ENCODE measurements at regions not wholly inside any gene's neighbourhood (a gene's known extent, or its start where the extent isn't known, plus 50 kb on each side); places are given as distances from the start of the nearest gene placed in this dataset.

DNA sequence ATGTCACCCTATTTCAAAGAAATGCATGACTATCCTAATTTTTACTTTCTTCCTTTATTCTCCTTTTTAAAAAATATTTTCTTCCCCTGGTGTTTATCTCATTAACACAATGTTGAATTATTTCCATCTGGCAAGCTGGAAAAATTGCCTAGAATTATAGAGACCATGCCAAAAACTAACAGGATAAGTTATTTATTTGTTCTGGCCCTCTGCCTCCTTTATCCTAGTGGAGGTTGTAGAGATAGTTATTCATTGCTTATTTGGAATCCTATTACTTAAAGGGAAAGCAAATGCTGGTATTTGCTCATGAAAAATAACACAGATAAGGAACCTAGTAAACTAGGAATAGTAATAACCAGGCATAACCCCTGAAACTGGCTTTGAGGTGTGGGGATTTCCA lies 684.9 kb upstream of the KIF2B start:
- FAIRE-seq: no peak
- Histone ChIP-seq H3K9ac (ENCODE audit: control insufficient read depth, extremely low read depth, insufficient read depth, low read length) (no peak overlapping the region), H2AFZ (ENCODE audit: control insufficient read depth, low read length) (no peak overlapping the region), H3K4me3 (ENCODE audit: control insufficient read depth in 2 of 3, extremely low read depth in 1 of 3, insufficient read depth in 2 of 3, low read depth in 1 of 3, low read length in 3 of 3) (no peak overlapping the region), H3K4me2 (ENCODE audit: control insufficient read depth, extremely low read depth, insufficient read depth, low read depth, low read length) (no peak overlapping the region), H4K20me1 (ENCODE audit: control insufficient read depth, extremely low read depth, insufficient read depth, low read length) (no peaks in the 10 kb centered on the region), H3K9me1 (ENCODE audit: control insufficient read depth, extremely low read depth, insufficient read depth, low read length) (no peaks in the 10 kb centered on the region), H3K9me3 (ENCODE audit: control insufficient read depth, low read depth, low read length) (no peaks in the 10 kb centered on the region), H3K27me3 (ENCODE audit: control insufficient read depth, extremely low read depth, insufficient read depth, low read length) (no peaks in the 10 kb centered on the region), H3K36me3 (ENCODE audit: control insufficient read depth in 2 of 2, extremely low read depth in 1 of 2, insufficient read depth in 2 of 2, low read length in 2 of 2) (no peaks in the 10 kb centered on the region), H3K79me2 (ENCODE audit: control insufficient read depth, insufficient read depth, low read length) (no peaks in the 10 kb centered on the region), H3K4me1 (ENCODE audit: control insufficient read depth, extremely low read depth, insufficient read depth, low read length) (no peaks in the 10 kb centered on the region), H3K27ac (ENCODE audit: control insufficient read depth, insufficient read depth, low read length) (no peak overlapping the region)
- dilution Hi-C loops (cut with MboI; ENCODE audit: extremely low pct_ligation_motif_present, low sequenced_read_pairs): no loop called here
- no peak for DNase-seq (ENCODE audit: low read depth, low spot score)
- TF ChIP-seq, protein P1, sequence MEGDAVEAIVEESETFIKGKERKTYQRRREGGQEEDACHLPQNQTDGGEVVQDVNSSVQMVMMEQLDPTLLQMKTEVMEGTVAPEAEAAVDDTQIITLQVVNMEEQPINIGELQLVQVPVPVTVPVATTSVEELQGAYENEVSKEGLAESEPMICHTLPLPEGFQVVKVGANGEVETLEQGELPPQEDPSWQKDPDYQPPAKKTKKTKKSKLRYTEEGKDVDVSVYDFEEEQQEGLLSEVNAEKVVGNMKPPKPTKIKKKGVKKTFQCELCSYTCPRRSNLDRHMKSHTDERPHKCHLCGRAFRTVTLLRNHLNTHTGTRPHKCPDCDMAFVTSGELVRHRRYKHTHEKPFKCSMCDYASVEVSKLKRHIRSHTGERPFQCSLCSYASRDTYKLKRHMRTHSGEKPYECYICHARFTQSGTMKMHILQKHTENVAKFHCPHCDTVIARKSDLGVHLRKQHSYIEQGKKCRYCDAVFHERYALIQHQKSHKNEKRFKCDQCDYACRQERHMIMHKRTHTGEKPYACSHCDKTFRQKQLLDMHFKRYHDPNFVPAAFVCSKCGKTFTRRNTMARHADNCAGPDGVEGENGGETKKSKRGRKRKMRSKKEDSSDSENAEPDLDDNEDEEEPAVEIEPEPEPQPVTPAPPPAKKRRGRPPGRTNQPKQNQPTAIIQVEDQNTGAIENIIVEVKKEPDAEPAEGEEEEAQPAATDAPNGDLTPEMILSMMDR (optimal IDR thresholded peaks at IDR 0.05 in 1 of 3, IDR thresholded peaks at IDR 0.05 in 1 of 3, conservative IDR thresholded peaks at IDR 0.05 in 1 of 3; ENCODE audit: extremely low read depth in 1 of 3, insufficient read depth in 2 of 3, low read length in 3 of 3): no peak
- TF ChIP-seq EZH2 (IDR thresholded peaks at IDR 0.05; ENCODE audit: low read length): no peak

DNA sequence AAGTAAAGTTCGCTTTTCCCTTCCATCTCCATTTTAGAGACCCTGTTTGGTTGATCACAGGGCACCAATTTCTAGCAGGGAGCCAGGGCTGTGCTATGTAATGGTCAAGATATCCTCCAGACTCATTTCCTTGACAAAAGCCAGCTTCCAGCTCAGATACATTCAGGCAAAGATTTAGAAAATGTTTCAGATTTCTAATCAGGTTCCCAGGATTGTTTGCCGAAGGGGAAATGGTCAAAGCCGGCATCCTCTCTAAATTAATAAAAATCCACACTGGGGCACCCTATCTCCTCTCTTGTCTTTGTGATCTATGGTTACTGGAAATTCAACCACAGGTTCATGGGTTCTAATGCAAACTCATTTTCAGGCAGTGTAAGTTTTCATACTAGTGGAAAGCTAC lies 686.8 kb upstream of the KIF2B start:
- Histone ChIP-seq H2AFZ (ENCODE audit: control insufficient read depth, low read length) (no peak overlapping the region), H4K20me1 (ENCODE audit: control insufficient read depth, extremely low read depth, insufficient read depth, low read length) (no peaks in the 10 kb centered on the region), H3K27ac (ENCODE audit: control insufficient read depth, insufficient read depth, low read length) (no peak overlapping the region), H3K4me3 (ENCODE audit: control insufficient read depth in 2 of 3, extremely low read depth in 1 of 3, insufficient read depth in 2 of 3, low read depth in 1 of 3, low read length in 3 of 3) (no peak overlapping the region), H3K36me3 (ENCODE audit: control insufficient read depth in 2 of 2, extremely low read depth in 1 of 2, insufficient read depth in 2 of 2, low read length in 2 of 2) (no peaks in the 10 kb centered on the region), H3K27me3 (ENCODE audit: control insufficient read depth, extremely low read depth, insufficient read depth, low read length) (no peaks in the 10 kb centered on the region), H3K79me2 (ENCODE audit: control insufficient read depth, insufficient read depth, low read length) (no peaks in the 10 kb centered on the region), H3K9me1 (ENCODE audit: control insufficient read depth, extremely low read depth, insufficient read depth, low read length) (no peaks in the 10 kb centered on the region), H3K4me1 (ENCODE audit: control insufficient read depth, extremely low read depth, insufficient read depth, low read length) (no peaks in the 10 kb centered on the region), H3K4me2 (ENCODE audit: control insufficient read depth, extremely low read depth, insufficient read depth, low read depth, low read length) (no peak overlapping the region), H3K9ac (ENCODE audit: control insufficient read depth, extremely low read depth, insufficient read depth, low read length) (no peak overlapping the region), H3K9me3 (ENCODE audit: control insufficient read depth, low read depth, low read length) (no peaks in the 10 kb centered on the region)
- dilution Hi-C loops (cut with MboI; ENCODE audit: extremely low pct_ligation_motif_present, low sequenced_read_pairs): no loop called here
- no peak for TF ChIP-seq EZH2 (IDR thresholded peaks at IDR 0.05; ENCODE audit: low read length)
- TF ChIP-seq, protein P1 (optimal IDR thresholded peaks at IDR 0.05 in 1 of 3, IDR thresholded peaks at IDR 0.05 in 1 of 3, conservative IDR thresholded peaks at IDR 0.05 in 1 of 3; ENCODE audit: extremely low read depth in 1 of 3, insufficient read depth in 2 of 3, low read length in 3 of 3): no peak
- FAIRE-seq (no peak), DNase-seq (ENCODE audit: low read depth, low spot score) (no peak)
